GM12892 (cell line): ENCODE measurements at regions not wholly inside any gene's neighbourhood (a gene's known extent, or its start where the extent isn't known, plus 50 kb on each side); places are given as distances from the start of the nearest gene placed in this dataset.

ENCODE experiments used
- POLR2AphosphoS5 ChIP-seq: IDR thresholded peaks from 2 replicates; pipeline ENCODE4 v1.6.1; 2011; ENCODE audit warnings: low read depth, low read length, control low read depth
- TAF1 ChIP-seq: IDR thresholded peaks from 2 replicates; pipeline ENCODE4 v1.6.1; 2011; ENCODE audit warnings: low read depth, mild to moderate bottlenecking, control low read depth, low read length, borderline replicate concordance

GRCh38 chr9:129350143-129350935 is 172.3 kb upstream of the IER5L start:
- TF ChIP-seq POLR2AphosphoS5 (no peak), TAF1 (no peak)
